GM12878 (cell line): ENCODE measurements at regions not wholly inside any gene's neighbourhood (a gene's known extent, or its start where the extent isn't known, plus 50 kb on each side); places are given as distances from the start of the nearest gene placed in this dataset.

Experiments used
- BCL11A ChIP-seq: IDR thresholded peaks from 2 replicates; pipeline ENCODE4 v1.6.1; 2011; ENCODE audit warnings: low read depth, low read length
- CHD4 ChIP-seq: fragments of 200-600 bp; sonication (generic); IDR thresholded peaks from 2 replicates; pipeline ENCODE4 v1.6.1; 2016; ENCODE audit warnings: mild to moderate bottlenecking
- CREB1 ChIP-seq: IDR thresholded peaks from 2 replicates; pipeline ENCODE4 v1.6.1; 2012; ENCODE audit warnings: low read depth, mild to moderate bottlenecking, inconsistent platforms
- HDGF ChIP-seq: fragments of 450-650 bp; IDR thresholded peaks from 2 replicates; pipeline ENCODE4 v1.6.1; 2016; ENCODE audit warnings: antibody characterized with exemption
- MXI1 ChIP-seq: fragments of 150-350 bp; IDR thresholded peaks from 2 replicates; pipeline ENCODE4 v1.6.1; 2011; ENCODE audit warnings: low read depth, mild to moderate bottlenecking, inconsistent platforms, low read length, improper control_type of control experiment
- POLR2A ChIP-seq: IDR thresholded peaks from 2 replicates; pipeline ENCODE4 v1.6.1; 2011; ENCODE audit warnings: low read depth, mild to moderate bottlenecking, low read length
- RAD21 ChIP-seq: IDR thresholded peaks from 2 replicates; pipeline ENCODE4 v1.6.1; 2011; ENCODE audit warnings: mild to moderate bottlenecking, low read depth, low read length, moderate library complexity; ENCODE audit not compliant: insufficient read depth
- SIN3A ChIP-seq: IDR thresholded peaks from 2 replicates; pipeline ENCODE4 v1.6.1; 2012; ENCODE audit warnings: low read depth, low read length, improper control_type of control experiment
- SP1 ChIP-seq: IDR thresholded peaks from one replicate; pipeline ENCODE4 v1.6.1; 2011; ENCODE audit warnings: low read depth, low read length
- ZNF274 ChIP-seq: IDR thresholded peaks from one replicate; pipeline ENCODE4 v1.8.0; 2011; ENCODE audit not compliant: insufficient read length, insufficient read depth
- ZZZ3 ChIP-seq: IDR thresholded peaks from 2 replicates; pipeline ENCODE4 v1.6.1; 2011; ENCODE audit warnings: low read depth; ENCODE audit not compliant: control insufficient read depth, insufficient read length
- TF ChIP-seq, protein P1 (sequence below), 3 experiments: IDR thresholded peaks in 2 of 3; conservative IDR thresholded peaks in 1 of 3; 2 replicates each; pipeline ENCODE4 v1.5.1; 2011; ENCODE audit warnings: low read depth in 3 of 3, low read length in 3 of 3, mild to moderate bottlenecking in 3 of 3, control low read depth in 2 of 3, moderate library complexity in 2 of 3, inconsistent platforms in 1 of 3, mixed read lengths in 1 of 3; ENCODE audit not compliant: control insufficient read depth in 2 of 3, insufficient read depth in 1 of 3; ENCODE audit errors: extremely low read depth in 1 of 3

DNA sequence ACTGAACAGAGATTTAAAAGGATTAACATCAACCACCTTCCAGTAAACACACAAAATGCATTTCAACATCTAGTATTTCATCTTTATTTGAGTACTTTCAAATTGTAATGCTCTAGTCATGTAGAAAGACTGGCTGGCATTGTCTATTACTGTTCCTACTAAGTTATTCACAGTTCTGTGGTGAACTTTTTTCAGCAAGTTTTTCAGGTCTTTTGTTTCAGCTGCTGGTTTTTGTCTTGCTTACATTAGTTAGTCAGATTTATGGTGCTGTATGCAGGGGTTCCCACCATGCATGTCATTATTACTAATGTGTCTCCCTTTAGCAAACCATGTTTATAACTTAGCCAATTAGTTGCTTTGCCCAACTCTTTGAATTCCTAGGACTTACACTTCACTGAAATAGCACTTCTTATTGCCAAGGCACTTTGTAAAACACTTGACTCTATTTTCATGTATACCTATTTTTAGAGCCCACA is 253.4 kb upstream of the KITLG start:
- TF ChIP-seq, protein P1, sequence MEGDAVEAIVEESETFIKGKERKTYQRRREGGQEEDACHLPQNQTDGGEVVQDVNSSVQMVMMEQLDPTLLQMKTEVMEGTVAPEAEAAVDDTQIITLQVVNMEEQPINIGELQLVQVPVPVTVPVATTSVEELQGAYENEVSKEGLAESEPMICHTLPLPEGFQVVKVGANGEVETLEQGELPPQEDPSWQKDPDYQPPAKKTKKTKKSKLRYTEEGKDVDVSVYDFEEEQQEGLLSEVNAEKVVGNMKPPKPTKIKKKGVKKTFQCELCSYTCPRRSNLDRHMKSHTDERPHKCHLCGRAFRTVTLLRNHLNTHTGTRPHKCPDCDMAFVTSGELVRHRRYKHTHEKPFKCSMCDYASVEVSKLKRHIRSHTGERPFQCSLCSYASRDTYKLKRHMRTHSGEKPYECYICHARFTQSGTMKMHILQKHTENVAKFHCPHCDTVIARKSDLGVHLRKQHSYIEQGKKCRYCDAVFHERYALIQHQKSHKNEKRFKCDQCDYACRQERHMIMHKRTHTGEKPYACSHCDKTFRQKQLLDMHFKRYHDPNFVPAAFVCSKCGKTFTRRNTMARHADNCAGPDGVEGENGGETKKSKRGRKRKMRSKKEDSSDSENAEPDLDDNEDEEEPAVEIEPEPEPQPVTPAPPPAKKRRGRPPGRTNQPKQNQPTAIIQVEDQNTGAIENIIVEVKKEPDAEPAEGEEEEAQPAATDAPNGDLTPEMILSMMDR (IDR thresholded peaks at IDR 0.05 in 2 of 3, conservative IDR thresholded peaks at IDR 0.05 in 1 of 3; ENCODE audit: control insufficient read depth in 2 of 3, extremely low read depth in 1 of 3, insufficient read depth in 1 of 3, low read depth in 3 of 3, low read length in 3 of 3): no peak
- TF ChIP-seq ZNF274: no peak
- no peak for TF ChIP-seq CHD4
- no peak for TF ChIP-seq RAD21
- no peak for TF ChIP-seq SP1
- no peak for TF ChIP-seq POLR2A
- no peak for TF ChIP-seq HDGF
- TF ChIP-seq SIN3A: no peak
- no peak for TF ChIP-seq MXI1
- TF ChIP-seq ZZZ3: no peak
- TF ChIP-seq CREB1: no peak
- TF ChIP-seq BCL11A: no peak
